Testis (tissue), 2 donors: ENCODE measurements at regions not wholly inside any gene's neighbourhood (a gene's known extent, or its start where the extent isn't known, plus 50 kb on each side); places are given as distances from the start of the nearest gene placed in this dataset.

ENCODE experiments used
- CTCF ChIP-seq, 3 experiments: fragments of 450-650 bp in 2 of 3; fragments of 200-600 bp in 1 of 3; sonication (generic) in 1 of 3; IDR thresholded peaks; one replicate each; pipeline ENCODE4 v1.5.1; 2016 to 2019; ENCODE audit warnings: antibody characterized with exemption in 3 of 3, mild to moderate bottlenecking in 2 of 3, moderate library complexity in 1 of 3
- POLR2A ChIP-seq: fragments of 450-650 bp; IDR thresholded peaks from one replicate; pipeline ENCODE4 v1.6.1; 2017; ENCODE audit warnings: antibody characterized with exemption, mild to moderate bottlenecking, moderate library complexity

- no peak for TF ChIP-seq CTCF (IDR thresholded peaks at IDR 0.05)
- no peak for TF ChIP-seq POLR2A
These were observed 115.1 kb upstream of the PITX2 start for GRCh38 chr4:110737931-110738330.
